MCF 10A (cell line): ENCODE measurements at regions not wholly inside any gene's neighbourhood (a gene's known extent, or its start where the extent isn't known, plus 50 kb on each side); places are given as distances from the start of the nearest gene placed in this dataset.

ENCODE experiments used
- BruUV-seq: library from RNA; stranded (reverse); fragments of 400-500 nt; replicated peaks from 2 replicates; lab custom pipeline; 2021; lab: Mats Ljungman, UMichigan
- CTCF ChIA-PET: fragments of 300-600 bp; sonication (Branson Sonifier 250); formaldehyde crosslinking; extraction: SDS; loops from one replicate; lab custom pipeline; 2021; ENCODE audit warnings: antibody characterized with exemption, inconsistent platforms; lab: Yijun Ruan, JAX
- POLR2A ChIA-PET: fragments of 300-600, 350-650 bp; sonication (Branson Sonifier 250); formaldehyde crosslinking; extraction: SDS; loops from one replicate; lab custom pipeline; 2020; ENCODE audit warnings: antibody characterized with exemption, inconsistent platforms; lab: Yijun Ruan, JAX
- DNase-seq: peaks from one replicate; pipeline ENCODE4 v3.0.0-alpha.2; 2018; ENCODE audit not compliant: unreplicated experiment
- H3K27ac Mint-ChIP-seq: one replicate; pipeline ENCODE4 v1.8.0; 2022; ENCODE audit warnings: mild to moderate bottlenecking, low read depth, mixed read lengths; ENCODE audit not compliant: unreplicated experiment
- H3K27me3 Mint-ChIP-seq: one replicate; pipeline ENCODE4 v1.8.0; 2022; ENCODE audit warnings: mixed read lengths; ENCODE audit not compliant: insufficient read depth, unreplicated experiment
- H3K36me3 Mint-ChIP-seq: one replicate; pipeline ENCODE4 v1.8.0; 2022; ENCODE audit warnings: mild to moderate bottlenecking, moderate library complexity, mixed read lengths; ENCODE audit not compliant: insufficient read depth, unreplicated experiment
- H3K4me1 Mint-ChIP-seq: one replicate; pipeline ENCODE4 v1.8.0; 2022; ENCODE audit warnings: mixed read lengths; ENCODE audit not compliant: insufficient read depth, unreplicated experiment
- H3K4me3 Mint-ChIP-seq: one replicate; pipeline ENCODE4 v1.8.0; 2022; ENCODE audit warnings: mild to moderate bottlenecking, moderate library complexity, mixed read lengths; ENCODE audit not compliant: unreplicated experiment
- H3K9me3 Mint-ChIP-seq: one replicate; pipeline ENCODE4 v1.8.0; 2022; ENCODE audit warnings: mixed read lengths; ENCODE audit not compliant: unreplicated experiment
- CTCF ChIP-seq: fragments of 200-600 bp; IDR thresholded peaks from one replicate; pipeline ENCODE4 v1.8.0; 2022; ENCODE audit warnings: antibody characterized with exemption, mild to moderate bottlenecking; ENCODE audit not compliant: unreplicated experiment
- intact Hi-C: fragments of 100-400 bp; cut with micrococcal nuclease; formaldehyde crosslinking; loops from 2 replicates; pipeline ENCODE4 v1.14.1; 2022

- intact Hi-C loops = no loop called here
- no peaks in the 10 kb centered on the region for H3K36me3 Mint-ChIP-seq
- no TSS peak for BruUV-seq
- no peak overlapping the region for H3K4me3 Mint-ChIP-seq
- no peak for DNase-seq
- H3K4me1 Mint-ChIP-seq = no peaks in the 10 kb centered on the region
- ChIA-PET CTCF (no interaction called here), POLR2A (no interaction called here)
- no peak for TF ChIP-seq CTCF
- no peaks in the 10 kb centered on the region for H3K9me3 Mint-ChIP-seq
- H3K27ac Mint-ChIP-seq = no peak overlapping the region
- H3K27me3 Mint-ChIP-seq = peaks cover 50% of the 10 kb centered on the region
These were observed 181.8 kb downstream of the BUD13 start for GRCh38 chr11:116590844-116591570.

GRCh38 chr11:116589402-116589801 lies 183.4 kb downstream of the BUD13 start:
- POLR2A ChIA-PET = no interaction called here
- BruUV-seq = no TSS peak
- Mint-ChIP-seq H3K27me3 (peaks cover 58% of the 10 kb centered on the region), H3K27ac (no peak overlapping the region), H3K36me3 (no peaks in the 10 kb centered on the region), H3K4me1 (no peaks in the 10 kb centered on the region), H3K9me3 (no peaks in the 10 kb centered on the region), H3K4me3 (no peak overlapping the region)
- intact Hi-C loops = no loop called here
- TF ChIP-seq CTCF = no peak
- CTCF ChIA-PET = interaction anchor here (0.6 kb wide), 1 partner anchor 1463 kb away, joined by 3 read pairs; no protein-coding TSS in a partner anchor
- no peak for DNase-seq

- CTCF ChIA-PET = no interaction called here
- no peaks in the 10 kb centered on the region for H3K4me1 Mint-ChIP-seq
- H3K4me3 Mint-ChIP-seq = no peak overlapping the region
- no peak for DNase-seq
- TF ChIP-seq CTCF = no peak
- H3K36me3 Mint-ChIP-seq = no peaks in the 10 kb centered on the region
- no TSS peak for BruUV-seq
- no peaks in the 10 kb centered on the region for H3K9me3 Mint-ChIP-seq
- POLR2A ChIA-PET = no interaction called here
- H3K27me3 Mint-ChIP-seq = peaks cover 37% of the 10 kb centered on the region
- intact Hi-C loops = no loop called here
- H3K27ac Mint-ChIP-seq = no peak overlapping the region
These were observed 186.4 kb downstream of the BUD13 start for GRCh38 chr11:116586392-116586791.

GRCh38 chr11:116582571-116582970 lies 190.2 kb downstream of the BUD13 start:
- POLR2A ChIA-PET = interaction anchor here (0.6 kb wide), 1 partner anchor 125 kb away, joined by 3 read pairs; no protein-coding TSS in a partner anchor
- intact Hi-C loops = no loop called here
- no peak for TF ChIP-seq CTCF
- H3K4me3 Mint-ChIP-seq = no peak overlapping the region
- no TSS peak for BruUV-seq
- no peak overlapping the region for H3K27ac Mint-ChIP-seq
- H3K27me3 Mint-ChIP-seq = peaks cover 50% of the 10 kb centered on the region
- no peaks in the 10 kb centered on the region for H3K36me3 Mint-ChIP-seq
- no peaks in the 10 kb centered on the region for H3K4me1 Mint-ChIP-seq
- no peaks in the 10 kb centered on the region for H3K9me3 Mint-ChIP-seq
- CTCF ChIA-PET = interaction anchor here (0.6 kb wide), 1 partner anchor 89 kb away, joined by 3 read pairs; no protein-coding TSS in a partner anchor
- no peak for DNase-seq
